WTC11 (cell line): ENCODE measurements at regions not wholly inside any gene's neighbourhood (a gene's known extent, or its start where the extent isn't known, plus 50 kb on each side); places are given as distances from the start of the nearest gene placed in this dataset.

ENCODE experiments used
- ATAC-seq: fragments of 200-7000 bp; cut with Tn5 transposase; 2 replicates; pipeline ENCODE4 v1.10.0; 2021; ENCODE audit warnings: mild to moderate bottlenecking, moderate library complexity
- CTCF ChIA-PET: fragments of 300-600 bp; sonication (Branson Sonifier 250); formaldehyde crosslinking; loops from one replicate; lab custom pipeline; 2021; ENCODE audit warnings: antibody characterized with exemption; lab: Charles Lee
- POLR2A ChIA-PET: fragments of 350-600 bp; sonication (Branson Sonifier 250); formaldehyde crosslinking; loops from one replicate; lab custom pipeline; 2021; ENCODE audit warnings: antibody characterized with exemption; lab: Charles Lee
- DNase-seq: peaks from one replicate; pipeline ENCODE4 v3.0.0; 2021; ENCODE audit warnings: low spot score
- H3K27ac Mint-ChIP-seq: 2 replicates; pipeline ENCODE4 v1.8.0; 2021; ENCODE audit warnings: mixed read lengths
- H3K27me3 Mint-ChIP-seq: 2 replicates; pipeline ENCODE4 v1.8.0; 2021; ENCODE audit warnings: low read depth, mild to moderate bottlenecking, moderate library complexity, mixed read lengths
- H3K36me3 Mint-ChIP-seq: 2 replicates; pipeline ENCODE4 v1.8.0; 2021; ENCODE audit warnings: mixed read lengths
- H3K4me1 Mint-ChIP-seq: 2 replicates; pipeline ENCODE4 v1.8.0; 2022; ENCODE audit warnings: mixed read lengths
- H3K4me3 Mint-ChIP-seq: 2 replicates; pipeline ENCODE4 v1.8.0; 2021; ENCODE audit warnings: mild to moderate bottlenecking, moderate library complexity, mixed read lengths
- H3K9me3 Mint-ChIP-seq: 2 replicates; pipeline ENCODE4 v1.8.0; 2021; ENCODE audit warnings: mixed read lengths
- AR ChIP-seq: fragments of 250-450 bp; sonication (Bioruptor Pico); IDR thresholded peaks from 2 replicates; pipeline ENCODE4 v1.9.0; 2021; ENCODE audit warnings: mild to moderate bottlenecking
- ARID4B ChIP-seq: sonication (generic); formaldehyde crosslinking; IDR thresholded peaks from 2 replicates; pipeline ENCODE4 v1.8.0; 2023; ENCODE audit warnings: missing genetic modification reagents, mild to moderate bottlenecking, borderline replicate concordance
- ATF1 ChIP-seq: sonication (generic); formaldehyde crosslinking; IDR thresholded peaks from 2 replicates; pipeline ENCODE4 v1.8.1; 2023; ENCODE audit warnings: mild to moderate bottlenecking, moderate library complexity, missing genetic modification reagents
- ERG ChIP-seq: fragments of 250-450 bp; sonication (Bioruptor Pico); IDR thresholded peaks from 2 replicates; pipeline ENCODE4 v1.8.0; 2021; ENCODE audit warnings: mild to moderate bottlenecking
- GRHL2 ChIP-seq: fragments of 250-450 bp; sonication (Bioruptor Pico); IDR thresholded peaks from 2 replicates; pipeline ENCODE4 v1.8.0; 2022; ENCODE audit warnings: mild to moderate bottlenecking, moderate library complexity; ENCODE audit not compliant: insufficient replicate concordance, severe bottlenecking
- GTF2I ChIP-seq: fragments of 250-450 bp; sonication (Bioruptor Pico); conservative IDR thresholded peaks from 2 replicates; pipeline ENCODE4 v1.4.0; 2021; ENCODE audit warnings: mild to moderate bottlenecking
- IRF1 ChIP-seq: sonication (generic); formaldehyde crosslinking; IDR thresholded peaks from 2 replicates; pipeline ENCODE4 v1.8.0; 2023; ENCODE audit warnings: missing genetic modification reagents
- JUN ChIP-seq: sonication (generic); formaldehyde crosslinking; IDR thresholded peaks from 2 replicates; pipeline ENCODE4 v1.8.0; 2023; ENCODE audit warnings: mild to moderate bottlenecking, missing genetic modification reagents
- KAT7 ChIP-seq: sonication (generic); formaldehyde crosslinking; IDR thresholded peaks from 2 replicates; pipeline ENCODE4 v1.8.1; 2023; ENCODE audit warnings: missing genetic modification reagents, mild to moderate bottlenecking, borderline replicate concordance
- MYBL2 ChIP-seq: sonication (generic); formaldehyde crosslinking; IDR thresholded peaks from 2 replicates; pipeline ENCODE4 v1.8.1; 2023; ENCODE audit warnings: mild to moderate bottlenecking, moderate library complexity, missing genetic modification reagents
- NFE2L1 ChIP-seq: sonication (generic); formaldehyde crosslinking; IDR thresholded peaks from 2 replicates; pipeline ENCODE4 v1.8.1; 2023; ENCODE audit warnings: missing genetic modification reagents
- NFYB ChIP-seq: sonication (generic); formaldehyde crosslinking; conservative IDR thresholded peaks from 2 replicates; pipeline ENCODE4 v1.8.0; 2022; ENCODE audit warnings: low read depth, missing genetic modification reagents
- NR1H2 ChIP-seq: sonication (generic); formaldehyde crosslinking; IDR thresholded peaks from 2 replicates; pipeline ENCODE4 v1.9.0; 2021; ENCODE audit warnings: mild to moderate bottlenecking, moderate library complexity, missing genetic modification reagents
- PRDM15 ChIP-seq: sonication (generic); formaldehyde crosslinking; IDR thresholded peaks from 2 replicates; pipeline ENCODE4 v1.8.0; 2022; ENCODE audit warnings: missing genetic modification reagents
- USF1 ChIP-seq: sonication (generic); formaldehyde crosslinking; IDR thresholded peaks from 2 replicates; pipeline ENCODE4 v1.8.0; 2022; ENCODE audit warnings: mild to moderate bottlenecking, missing genetic modification reagents
- ZNF138 ChIP-seq: sonication (generic); formaldehyde crosslinking; conservative IDR thresholded peaks from 2 replicates; pipeline ENCODE4 v1.8.1; 2022; ENCODE audit warnings: mild to moderate bottlenecking, moderate library complexity, missing genetic modification reagents
- ZNF219 ChIP-seq: sonication (generic); formaldehyde crosslinking; IDR thresholded peaks from 2 replicates; pipeline ENCODE4 v1.8.0; 2023; ENCODE audit warnings: missing genetic modification reagents, mild to moderate bottlenecking, borderline replicate concordance
- ZNF416 ChIP-seq: fragments of 250-450 bp; sonication (Bioruptor Pico); IDR thresholded peaks from 2 replicates; pipeline ENCODE4 v1.9.0; 2021; ENCODE audit warnings: mild to moderate bottlenecking, inconsistent platforms
- ZNF423 ChIP-seq: fragments of 250-450 bp; sonication (Bioruptor Pico); IDR thresholded peaks from 2 replicates; pipeline ENCODE4 v2.1.2; 2022; ENCODE audit warnings: mild to moderate bottlenecking, moderate library complexity
- ZNF425 ChIP-seq: fragments of 250-450 bp; sonication (Bioruptor Pico); conservative IDR thresholded peaks from 2 replicates; pipeline ENCODE4 v1.9.0; 2021; ENCODE audit warnings: mild to moderate bottlenecking

- Mint-ChIP-seq H3K27ac (no peak overlapping the region), H3K36me3 (peaks cover 7% of the 10 kb centered on the region; the same call in 1 of the 2 replicates), H3K4me1 (no peaks in the 10 kb centered on the region), H3K9me3 (peaks cover 11% of the 10 kb centered on the region), H3K4me3 (no peak overlapping the region), H3K27me3 (no peaks in the 10 kb centered on the region)
- DNase-seq (no peak), ATAC-seq (no peak)
- ChIA-PET POLR2A (no interaction called here), CTCF (no interaction called here)
- TF ChIP-seq GRHL2 = no peak
- no peak for TF ChIP-seq ATF1 (CRISPR knock-in tag)
- no peak for TF ChIP-seq GTF2I (CRISPR knock-in tag)
- TF ChIP-seq ZNF138 (CRISPR knock-in tag) = no peak
- no peak for TF ChIP-seq ARID4B (CRISPR knock-in tag)
- TF ChIP-seq AR = no peak
- TF ChIP-seq MYBL2 (CRISPR knock-in tag) = no peak
- no peak for TF ChIP-seq PRDM15
- TF ChIP-seq NFE2L1 (CRISPR knock-in tag) = no peak
- no peak for TF ChIP-seq ZNF423 (CRISPR knock-in tag)
These were observed 414.8 kb upstream of the NOVA1 start for GRCh38 chr14:27012641-27013040.

- H3K4me3 Mint-ChIP-seq = no peak overlapping the region
These were observed 415.8 kb upstream of the NOVA1 start for GRCh38 chr14:27013678-27014077.

More at GRCh38 chr14:27013678-27014077, 415.8 kb upstream of the NOVA1 start:
- no peak overlapping the region for H3K27ac Mint-ChIP-seq
- POLR2A ChIA-PET = no interaction called here
- H3K4me1 Mint-ChIP-seq = no peaks in the 10 kb centered on the region
- H3K36me3 Mint-ChIP-seq = peaks cover 6% of the 10 kb centered on the region; the same call in 1 of the 2 replicates
- H3K27me3 Mint-ChIP-seq = no peaks in the 10 kb centered on the region
- DNase-seq (no peak), ATAC-seq (no peak)
- CTCF ChIA-PET = no interaction called here
- TF ChIP-seq JUN (CRISPR knock-in tag) (no peak), ZNF425 (CRISPR knock-in tag) (no peak), IRF1 (CRISPR knock-in tag) (no peak), NFE2L1 (CRISPR knock-in tag) (no peak), NR1H2 (CRISPR knock-in tag) (no peak), ERG (no peak), KAT7 (no peak), ZNF219 (CRISPR knock-in tag) (no peak), USF1 (CRISPR knock-in tag) (no peak), NFYB (no peak), ZNF416 (no peak)
- peaks cover 9% of the 10 kb centered on the region for H3K9me3 Mint-ChIP-seq
